Hepatic stellate cell (primary cell): ENCODE measurements at regions not wholly inside any gene's neighbourhood (a gene's known extent, or its start where the extent isn't known, plus 50 kb on each side); places are given as distances from the start of the nearest gene placed in this dataset.
"Not testable (repeated sequence)": the region's sequence is repeated elsewhere in the genome, so short reads cannot be mapped to it uniquely, and the experiment has no call there.

Source experiments
- DNase-seq: peaks from one replicate; pipeline ENCODE4 v3.0.0; 2011; ENCODE audit warnings: low spot score

DNA sequence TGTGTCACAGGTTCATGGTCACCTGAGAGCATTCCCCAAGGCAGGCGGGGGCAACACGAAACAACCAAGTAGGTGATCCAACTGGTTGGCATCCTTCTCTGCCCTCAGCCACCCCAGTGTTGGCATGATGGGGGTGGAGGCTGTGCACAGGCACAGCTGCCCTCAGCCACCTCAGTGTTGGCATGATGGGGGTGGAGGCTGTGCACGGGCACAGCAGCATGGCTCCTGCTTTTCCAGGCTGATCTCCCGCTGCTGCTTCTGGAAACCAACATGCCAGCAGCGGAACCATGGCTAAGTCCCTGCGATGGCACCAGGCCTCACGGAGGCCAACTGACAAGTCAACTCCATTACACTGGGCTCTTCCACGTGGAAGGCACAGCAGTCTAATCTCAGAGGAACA lies 447.8 kb downstream of the PTPRU start:
- DNase-seq: no peak

GRCh38 chr1:29683472-29683871 lies 447.1 kb downstream of the PTPRU start:
- no peak for DNase-seq

- no peak for DNase-seq
Observed at GRCh38 chr1:29682919-29683295, 446.6 kb downstream of the PTPRU start.

DNA sequence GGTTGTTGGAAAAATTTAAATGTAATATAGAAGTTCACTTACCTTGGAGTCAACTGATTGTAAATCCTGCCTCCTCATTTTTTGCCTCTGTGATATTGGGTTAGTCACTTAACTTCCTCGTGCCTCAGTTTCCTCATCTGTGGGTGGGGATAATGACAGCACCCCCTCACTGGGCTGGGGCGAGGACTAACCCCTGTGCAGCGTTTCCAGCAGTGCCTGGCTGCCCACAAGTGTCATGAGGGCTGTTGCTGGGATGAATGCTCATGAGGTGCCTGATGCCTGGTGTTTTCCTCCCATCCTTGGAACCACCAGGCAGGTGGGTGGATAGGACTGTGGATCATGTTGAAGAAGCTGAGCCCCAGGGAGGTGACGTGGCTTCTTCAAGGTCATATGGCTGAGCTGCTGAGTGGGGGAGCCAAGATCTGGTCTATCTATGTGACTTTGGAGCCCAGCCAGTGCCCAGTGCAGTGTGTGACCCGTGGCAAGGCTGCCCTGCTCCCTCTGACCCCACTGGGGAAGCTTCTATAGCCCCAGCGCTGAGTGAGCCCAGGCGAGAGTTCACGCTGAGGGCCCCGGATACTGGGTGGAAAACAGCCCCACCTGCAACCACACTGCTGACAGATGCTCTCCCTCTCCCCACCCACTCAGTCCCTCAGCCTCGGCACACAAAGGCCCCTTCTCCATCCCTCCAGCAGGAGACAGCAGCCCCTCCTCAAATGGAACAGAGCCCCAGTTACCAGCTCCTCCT lies 446.0 kb downstream of the PTPRU start:
- no peak for DNase-seq

- DNase-seq: not testable (repeated sequence)
Observed at GRCh38 chr1:29681416-29681815, 445.1 kb downstream of the PTPRU start.

DNA sequence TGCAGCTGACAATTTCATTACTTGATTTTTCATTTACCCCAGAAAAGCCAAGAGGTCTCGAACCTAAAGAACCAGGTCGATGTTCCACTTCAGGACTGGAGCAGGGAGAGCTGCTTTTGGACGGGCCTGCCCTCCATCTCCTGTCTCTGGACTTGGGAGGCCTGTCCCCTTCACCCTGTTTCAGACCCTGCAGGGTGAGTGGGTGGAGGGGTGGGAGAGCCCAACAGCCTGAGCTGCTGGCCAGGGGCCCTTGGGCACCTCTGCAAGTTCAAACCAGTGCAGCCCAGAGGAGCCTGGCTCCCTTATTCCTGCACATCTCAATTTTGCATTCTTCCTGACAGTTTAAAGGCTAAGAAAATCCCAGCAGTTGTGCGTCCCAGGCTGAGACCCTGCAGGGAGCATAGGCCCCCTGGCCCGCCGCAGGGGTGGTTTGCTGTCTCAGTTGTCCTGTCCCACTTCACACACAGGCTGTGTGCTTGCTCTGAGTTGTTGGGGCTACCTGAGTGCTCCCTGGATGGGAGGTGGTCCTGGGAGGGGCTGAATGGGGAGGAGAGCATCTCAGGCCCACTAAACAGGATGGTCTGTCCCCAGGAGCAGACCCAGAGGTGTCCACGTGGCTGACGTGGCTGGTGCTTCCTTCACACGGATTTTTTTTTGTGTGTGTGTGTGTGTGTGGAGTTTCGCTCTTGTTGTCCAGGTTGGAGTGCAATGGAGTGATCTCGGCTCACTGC lies 443.7 kb downstream of the PTPRU start:
- no peak for DNase-seq

DNA sequence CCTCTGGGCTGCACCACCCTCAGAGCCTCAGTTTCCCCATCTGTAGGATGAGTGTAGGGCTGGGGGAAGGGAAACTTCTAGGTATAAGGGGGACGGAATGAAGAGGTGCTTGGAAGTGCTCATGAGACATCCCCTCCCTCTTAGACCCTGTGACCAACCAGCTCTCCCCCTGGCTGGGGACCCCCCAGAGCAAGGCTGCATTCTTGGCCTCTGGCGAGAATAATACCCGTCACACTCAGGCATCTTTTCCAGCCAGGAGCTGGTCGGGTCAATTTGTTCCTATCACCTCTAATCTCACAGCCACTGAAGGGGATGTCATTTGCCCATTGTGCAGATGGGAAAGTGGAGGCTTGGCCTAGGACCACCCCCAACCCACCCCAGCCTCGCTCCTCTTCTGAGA lies 443.0 kb downstream of the PTPRU start:
- DNase-seq: no peak

- DNase-seq: no peak
Observed at GRCh38 chr1:29677028-29678024, 441.0 kb downstream of the PTPRU start.

GRCh38 chr1:29676496-29676895 lies 440.2 kb downstream of the PTPRU start:
- no peak for DNase-seq

DNA sequence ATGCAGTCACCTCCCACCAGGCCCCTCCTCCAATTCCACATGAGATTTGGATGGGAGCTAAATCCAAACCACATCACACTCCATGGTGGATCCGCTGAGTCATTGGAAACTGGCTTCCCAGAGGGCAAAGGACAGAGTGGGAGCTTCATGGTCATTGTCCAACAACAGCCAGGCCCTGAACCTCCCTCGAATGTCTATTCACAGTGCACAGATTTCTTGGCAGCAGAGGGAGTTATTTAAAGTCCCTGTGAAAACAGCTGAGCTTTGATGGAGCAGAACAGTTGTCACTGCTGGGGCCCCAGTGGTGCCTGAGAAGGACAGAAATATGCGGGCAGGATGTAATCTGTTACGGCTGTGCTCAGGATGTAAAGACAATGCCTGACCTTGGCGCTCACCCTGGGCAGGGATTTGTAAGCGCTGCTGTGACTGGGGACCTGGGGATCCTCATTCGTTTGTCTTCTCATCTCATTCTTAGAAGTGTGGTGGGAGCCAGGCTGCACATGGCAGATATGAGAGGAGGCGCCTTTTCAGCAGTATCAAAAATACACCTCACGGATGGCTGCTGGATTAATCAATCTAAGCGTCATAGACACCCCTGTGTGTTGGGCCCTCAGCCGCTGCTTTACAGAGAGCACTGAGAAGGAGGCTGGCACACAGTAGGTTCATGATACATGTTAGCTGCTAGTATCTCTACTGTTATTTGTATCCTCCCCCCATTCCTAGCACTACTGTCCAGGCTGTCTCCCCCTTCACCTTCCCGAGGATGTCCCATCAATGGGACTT lies 439.4 kb downstream of the PTPRU start:
- no peak for DNase-seq

DNA sequence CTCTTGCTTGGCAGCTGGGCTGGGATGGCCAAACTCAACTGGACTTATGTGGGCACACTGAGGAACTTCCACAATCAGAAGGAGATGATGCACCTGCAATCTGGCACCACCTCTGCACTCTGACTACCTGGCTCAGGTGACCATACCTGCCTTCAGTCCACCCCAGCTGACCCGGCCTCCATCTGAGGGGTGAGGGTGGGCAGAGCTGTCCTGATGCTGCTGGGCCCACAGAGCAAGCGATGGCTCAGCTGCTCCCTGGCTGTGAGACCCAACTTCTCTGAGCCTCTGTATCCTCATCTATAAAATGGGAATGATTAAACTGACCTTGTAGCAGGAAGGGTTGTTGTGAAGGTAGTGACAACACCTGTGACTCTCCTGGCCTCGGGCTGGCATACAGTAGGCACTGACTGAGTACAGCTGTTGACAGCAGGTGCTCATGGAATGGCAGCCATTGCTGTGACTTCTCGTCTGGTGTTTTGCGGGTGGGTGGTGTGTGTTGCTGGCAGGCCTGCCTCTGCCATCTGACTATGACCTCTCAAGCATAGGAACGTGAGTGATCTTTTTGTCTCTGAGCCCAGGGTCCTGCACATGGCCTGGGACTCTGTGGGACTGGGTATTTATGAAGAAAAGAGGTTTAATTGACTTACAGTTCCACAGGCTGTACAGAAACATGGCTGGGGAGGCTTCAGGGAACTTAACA lies 438.5 kb downstream of the PTPRU start:
- DNase-seq: no peak

GRCh38 chr1:29673669-29674626 lies 437.6 kb downstream of the PTPRU start:
- no peak for DNase-seq

DNA sequence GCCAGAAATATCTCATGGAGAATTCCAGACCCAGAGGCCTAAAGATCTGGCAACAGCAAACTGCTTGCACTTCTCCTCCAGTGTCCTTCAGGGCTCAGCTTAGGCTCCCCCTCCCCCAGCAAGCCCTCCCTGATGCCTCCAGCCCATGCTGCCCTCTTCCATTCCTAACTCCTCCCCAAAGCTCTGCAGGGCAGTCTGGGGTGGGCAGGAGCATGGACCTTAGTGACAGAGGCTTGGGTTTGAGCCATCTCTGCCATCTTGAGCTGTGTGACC lies 436.8 kb downstream of the PTPRU start:
- no peak for DNase-seq

DNA sequence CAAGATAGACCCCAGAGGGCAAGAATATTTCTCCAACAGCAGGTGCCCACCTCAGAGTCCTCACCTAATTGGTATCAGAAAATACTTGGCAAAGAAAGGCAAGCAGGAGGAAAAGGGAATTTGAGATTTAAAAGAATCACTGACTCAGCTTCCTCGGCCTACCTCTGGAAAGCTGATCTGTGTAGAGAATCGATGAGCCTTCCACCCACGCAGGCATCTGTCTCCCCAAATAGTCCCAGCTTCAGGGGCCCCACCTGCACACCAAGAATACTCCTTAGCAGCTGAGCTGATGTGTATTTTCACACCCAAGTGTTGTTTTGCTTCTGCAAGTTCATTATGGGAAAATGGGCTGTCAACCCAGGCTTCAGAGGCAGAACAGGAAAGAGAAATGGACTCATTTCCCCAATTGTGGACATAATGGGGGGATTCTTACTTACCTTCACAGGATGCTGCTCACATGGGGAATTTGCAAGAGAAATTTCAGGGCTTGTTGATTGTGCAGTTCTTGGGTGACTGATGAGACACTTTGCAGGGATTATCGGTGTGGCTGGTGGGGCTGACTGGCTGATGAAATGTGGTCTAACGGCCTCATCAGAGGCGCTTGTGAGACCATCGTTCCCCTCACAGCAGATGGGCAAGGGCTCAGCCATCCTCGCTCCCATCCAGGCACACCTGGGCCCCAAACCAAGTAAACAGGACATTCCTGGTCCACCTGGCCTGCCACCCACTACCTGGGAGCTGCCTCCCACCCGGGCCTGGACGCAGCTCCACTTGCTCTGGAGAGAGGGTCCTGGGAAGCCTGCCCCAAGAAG lies 436.3 kb downstream of the PTPRU start:
- no peak for DNase-seq

DNA sequence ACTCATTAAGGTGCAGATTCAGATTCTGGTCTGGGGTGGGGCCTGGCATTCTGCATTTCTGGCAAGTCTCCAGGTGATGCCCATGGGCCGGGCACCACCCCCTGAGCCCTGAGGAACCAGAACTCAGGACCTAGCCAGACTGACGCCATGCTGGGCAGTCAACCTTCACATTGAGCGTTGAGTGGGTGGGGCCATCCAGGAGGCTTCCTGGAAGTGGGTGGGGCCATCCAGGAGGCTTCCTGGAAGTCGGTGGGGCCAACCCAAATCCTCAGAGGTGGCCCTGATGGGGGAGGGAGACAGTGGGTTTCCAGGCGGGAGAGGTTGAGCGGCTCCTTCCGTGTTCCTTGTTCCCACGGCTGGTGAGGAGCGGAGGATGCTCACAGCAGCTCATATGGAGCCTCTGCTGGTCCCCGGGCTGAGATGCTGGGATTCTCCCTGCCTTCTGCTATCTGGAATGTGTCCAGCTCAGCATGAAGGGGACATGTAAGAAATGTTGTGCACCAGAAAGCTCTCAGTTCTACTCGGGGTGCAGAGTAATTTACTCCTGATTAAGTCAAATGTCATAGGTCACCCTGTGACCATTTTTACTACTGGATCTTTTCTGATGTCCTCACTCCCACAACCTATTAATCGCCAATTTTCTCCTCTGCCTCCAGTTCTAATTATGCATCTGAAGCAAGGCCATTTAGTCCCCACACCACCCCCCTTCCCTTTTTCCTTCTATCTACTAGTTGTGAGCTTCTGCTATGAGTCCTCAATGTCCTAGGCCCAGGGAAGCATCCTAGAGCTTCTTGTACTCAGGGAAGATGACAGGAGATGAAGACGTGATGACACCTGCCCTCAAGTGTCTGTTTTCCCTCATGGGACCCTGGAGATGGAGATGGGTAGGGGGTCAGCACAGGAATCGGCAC lies 435.4 kb downstream of the PTPRU start:
- no peak for DNase-seq

DNA sequence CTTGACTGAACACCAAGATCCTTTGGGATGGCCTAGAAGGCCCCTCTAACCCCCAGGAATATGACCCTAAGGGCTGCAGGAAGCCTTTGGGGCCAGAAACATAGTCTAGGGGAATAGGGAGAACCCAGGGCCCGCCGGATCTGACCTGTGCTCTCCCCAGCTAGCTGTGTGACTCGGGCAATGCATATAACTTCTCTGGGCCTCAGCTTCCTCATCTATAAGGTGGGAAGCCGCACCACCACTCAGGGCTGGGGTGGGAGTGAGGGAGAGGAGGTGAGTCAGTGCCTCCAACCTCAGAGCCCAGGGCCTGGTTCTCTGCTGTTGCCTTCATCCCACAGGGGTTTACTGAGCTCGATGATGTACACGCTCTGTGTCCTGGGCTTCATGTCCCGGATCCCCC lies 434.4 kb downstream of the PTPRU start:
- DNase-seq: no peak

DNA sequence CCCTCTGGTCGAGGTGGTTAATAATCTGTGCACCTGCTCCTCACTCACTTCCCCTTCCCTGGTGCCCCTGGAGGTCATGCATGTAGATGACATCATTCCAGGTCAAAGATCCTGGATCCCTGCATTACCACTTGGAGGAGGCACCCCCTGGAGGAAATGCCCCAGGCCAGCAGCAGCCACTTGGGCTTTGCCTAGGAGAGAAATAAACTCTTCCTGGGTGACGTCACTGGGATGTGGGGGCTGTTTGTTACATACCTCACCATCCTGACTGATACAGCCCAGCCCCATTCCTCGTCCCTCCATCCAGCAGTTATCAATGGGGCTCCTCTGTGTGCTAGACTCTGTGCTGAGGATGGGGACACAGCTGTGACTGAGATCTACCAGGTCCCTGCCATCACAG lies 433.6 kb downstream of the PTPRU start:
- DNase-seq: no peak

DNA sequence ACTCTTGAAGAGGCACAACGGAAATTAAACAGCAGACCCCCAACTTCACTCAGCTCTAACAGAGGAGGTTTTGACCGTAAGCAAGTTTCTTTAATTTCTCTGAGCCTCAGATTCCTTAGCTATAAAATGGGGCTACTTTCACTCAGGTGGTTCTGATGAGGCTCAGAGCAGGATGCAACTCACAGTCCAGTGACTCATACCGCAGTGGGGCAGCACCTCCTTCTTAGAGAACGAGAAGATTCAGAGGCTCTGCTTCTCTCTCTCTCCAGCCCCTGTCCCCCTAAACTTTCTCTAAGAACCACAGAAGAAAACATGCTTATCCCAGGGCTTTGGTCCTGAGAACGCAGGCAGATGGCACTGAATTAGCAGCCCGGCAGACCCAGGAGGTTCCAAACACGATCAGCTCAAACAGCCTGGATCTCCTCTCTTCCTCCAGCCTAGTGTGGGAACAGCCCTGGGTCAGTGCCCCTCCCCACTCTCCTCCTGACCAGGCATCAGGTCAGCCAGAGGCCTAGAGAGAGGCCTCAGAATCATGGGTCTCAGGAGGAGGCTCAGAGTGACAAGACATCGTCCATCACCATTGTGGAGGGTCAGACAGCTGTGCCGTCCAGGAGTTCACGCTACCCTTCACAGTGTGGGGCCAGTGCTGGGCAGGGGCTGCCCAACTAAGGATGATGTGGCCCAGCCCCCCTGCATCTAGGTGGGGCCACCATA lies 433.0 kb downstream of the PTPRU start:
- DNase-seq: no peak
